ENCODE measurements at regions not wholly inside any gene's neighbourhood (a gene's known extent, or its start where the extent isn't known, plus 50 kb on each side); places are given as distances from the start of the nearest gene placed in this dataset.
"Not testable (repeated sequence)": the region's sequence is repeated elsewhere in the genome, so short reads cannot be mapped to it uniquely, and the experiment has no call there.

GRCh38 chr1:90864681-90865080, 147.6 kb upstream of the BARHL2 start:
- Histone ChIP-seq H3K9ac (ENCODE audit: low read length) (no peak overlapping the region), H3K4me3 (ENCODE audit: low read length) (no peak overlapping the region), H3K9me3 (ENCODE audit: control insufficient read depth, low read length) (no peaks in the 10 kb centered on the region), H3K4me1 (ENCODE audit: control insufficient read depth, insufficient read depth, low read length) (no peaks in the 10 kb centered on the region), H3K27me3 (replicated peaks; ENCODE audit: control insufficient read depth, insufficient read depth, low read length) (no peaks in the 10 kb centered on the region), H3K36me3 (ENCODE audit: control insufficient read depth, insufficient read depth, low read length, severe bottlenecking) (no peaks in the 10 kb centered on the region)
- no peak for DNase-seq (ENCODE audit: low read depth)

- H3K9ac ChIP-seq (ENCODE audit: low read length): no peak overlapping the region
- H3K36me3 ChIP-seq (ENCODE audit: control insufficient read depth, insufficient read depth, low read length, severe bottlenecking): no peaks in the 10 kb centered on the region
- no peaks in the 10 kb centered on the region for H3K4me1 ChIP-seq (ENCODE audit: control insufficient read depth, insufficient read depth, low read length)
- H3K4me3 ChIP-seq (ENCODE audit: low read length): no peak overlapping the region
- no peak for DNase-seq (ENCODE audit: low read depth)
- no peaks in the 10 kb centered on the region for H3K9me3 ChIP-seq (ENCODE audit: control insufficient read depth, low read length)
- no peaks in the 10 kb centered on the region for H3K27me3 ChIP-seq (replicated peaks; ENCODE audit: control insufficient read depth, insufficient read depth, low read length)
These were observed 145.7 kb upstream of the BARHL2 start for GRCh38 chr1:90862782-90863181.

- H3K27me3 ChIP-seq (replicated peaks; ENCODE audit: control insufficient read depth, insufficient read depth, low read length); H3K4me1 ChIP-seq (ENCODE audit: control insufficient read depth, insufficient read depth, low read length); H3K9ac ChIP-seq (ENCODE audit: low read length); DNase-seq (ENCODE audit: low read depth); H3K9me3 ChIP-seq (ENCODE audit: control insufficient read depth, low read length); H3K36me3 ChIP-seq (ENCODE audit: control insufficient read depth, insufficient read depth, low read length, severe bottlenecking); H3K4me3 ChIP-seq (ENCODE audit: low read length): not testable (repeated sequence)
These were observed 144.3 kb upstream of the BARHL2 start for GRCh38 chr1:90861421-90861820.

GRCh38 chr1:90856463-90857007, 139.4 kb upstream of the BARHL2 start:
- H3K9me3 ChIP-seq (ENCODE audit: control insufficient read depth, low read length): no peaks in the 10 kb centered on the region
- H3K36me3 ChIP-seq (ENCODE audit: control insufficient read depth, insufficient read depth, low read length, severe bottlenecking): no peaks in the 10 kb centered on the region
- H3K4me1 ChIP-seq (ENCODE audit: control insufficient read depth, insufficient read depth, low read length): peaks cover 6% of the 10 kb centered on the region
- no peak for DNase-seq (ENCODE audit: low read depth)
- no peak overlapping the region for H3K4me3 ChIP-seq (ENCODE audit: low read length)
- H3K27me3 ChIP-seq (replicated peaks; ENCODE audit: control insufficient read depth, insufficient read depth, low read length): peaks cover 7% of the 10 kb centered on the region
- H3K9ac ChIP-seq (ENCODE audit: low read length): no peak overlapping the region

GRCh38 chr1:90854397-90854924, 137.4 kb upstream of the BARHL2 start:
- no peak for DNase-seq (ENCODE audit: low read depth)
- H3K9me3 ChIP-seq (ENCODE audit: control insufficient read depth, low read length): no peaks in the 10 kb centered on the region
- no peak overlapping the region for H3K9ac ChIP-seq (ENCODE audit: low read length)
- H3K36me3 ChIP-seq (ENCODE audit: control insufficient read depth, insufficient read depth, low read length, severe bottlenecking): no peaks in the 10 kb centered on the region
- no peak overlapping the region for H3K4me3 ChIP-seq (ENCODE audit: low read length)
- H3K4me1 ChIP-seq (ENCODE audit: control insufficient read depth, insufficient read depth, low read length): peaks cover 6% of the 10 kb centered on the region
- peaks cover 7% of the 10 kb centered on the region for H3K27me3 ChIP-seq (replicated peaks; ENCODE audit: control insufficient read depth, insufficient read depth, low read length)

- no peak for DNase-seq (ENCODE audit: low read depth)
These were observed 134.6 kb upstream of the BARHL2 start for GRCh38 chr1:90851711-90852050.

GRCh38 chr1:90850898-90851710, 134.0 kb upstream of the BARHL2 start:
- peaks cover 3% of the 10 kb centered on the region for H3K4me1 ChIP-seq (ENCODE audit: control insufficient read depth, insufficient read depth, low read length)
- H3K36me3 ChIP-seq (ENCODE audit: control insufficient read depth, insufficient read depth, low read length, severe bottlenecking): no peaks in the 10 kb centered on the region
- no peaks in the 10 kb centered on the region for H3K9me3 ChIP-seq (ENCODE audit: control insufficient read depth, low read length)
- H3K9ac ChIP-seq (ENCODE audit: low read length): peak overlapping the region; percentile 86
- peak overlapping the region; percentile 95 for H3K4me3 ChIP-seq (ENCODE audit: low read length)
- peaks cover 7% of the 10 kb centered on the region for H3K27me3 ChIP-seq (replicated peaks; ENCODE audit: control insufficient read depth, insufficient read depth, low read length)
- DNase-seq (ENCODE audit: low read depth): peak; percentile 92

More at GRCh38 chr1:90851711-90852050, 134.6 kb upstream of the BARHL2 start:
- Histone ChIP-seq H3K4me3 (ENCODE audit: low read length) (peak overlapping the region; percentile 95), H3K9me3 (ENCODE audit: control insufficient read depth, low read length) (no peaks in the 10 kb centered on the region), H3K27me3 (replicated peaks; ENCODE audit: control insufficient read depth, insufficient read depth, low read length) (peaks cover 7% of the 10 kb centered on the region), H3K36me3 (ENCODE audit: control insufficient read depth, insufficient read depth, low read length, severe bottlenecking) (no peaks in the 10 kb centered on the region), H3K9ac (ENCODE audit: low read length) (peak overlapping the region; percentile 52), H3K4me1 (ENCODE audit: control insufficient read depth, insufficient read depth, low read length) (peaks cover 4% of the 10 kb centered on the region)

GRCh38 chr1:90850181-90850897, 133.2 kb upstream of the BARHL2 start:
- peak; percentile 47 for DNase-seq (ENCODE audit: low read depth)
- no peaks in the 10 kb centered on the region for H3K36me3 ChIP-seq (ENCODE audit: control insufficient read depth, insufficient read depth, low read length, severe bottlenecking)
- H3K9me3 ChIP-seq (ENCODE audit: control insufficient read depth, low read length): no peaks in the 10 kb centered on the region
- peaks cover 7% of the 10 kb centered on the region for H3K27me3 ChIP-seq (replicated peaks; ENCODE audit: control insufficient read depth, insufficient read depth, low read length)
- H3K4me3 ChIP-seq (ENCODE audit: low read length): peak overlapping the region; percentile 95
- H3K9ac ChIP-seq (ENCODE audit: low read length): peak overlapping the region; percentile 86
- peaks cover 3% of the 10 kb centered on the region for H3K4me1 ChIP-seq (ENCODE audit: control insufficient read depth, insufficient read depth, low read length)

- Histone ChIP-seq H3K9ac (ENCODE audit: low read length) (no peak overlapping the region), H3K27me3 (replicated peaks; ENCODE audit: control insufficient read depth, insufficient read depth, low read length) (no peaks in the 10 kb centered on the region), H3K9me3 (ENCODE audit: control insufficient read depth, low read length) (no peaks in the 10 kb centered on the region), H3K4me1 (ENCODE audit: control insufficient read depth, insufficient read depth, low read length) (no peaks in the 10 kb centered on the region), H3K36me3 (ENCODE audit: control insufficient read depth, insufficient read depth, low read length, severe bottlenecking) (no peaks in the 10 kb centered on the region), H3K4me3 (ENCODE audit: low read length) (no peak overlapping the region)
- DNase-seq (ENCODE audit: low read depth): no peak
These were observed 124.4 kb upstream of the BARHL2 start for GRCh38 chr1:90841473-90841872.

GRCh38 chr1:90840352-90840751, 123.2 kb upstream of the BARHL2 start:
- Histone ChIP-seq H3K4me3 (ENCODE audit: low read length) (no peak overlapping the region), H3K9ac (ENCODE audit: low read length) (no peak overlapping the region), H3K27me3 (replicated peaks; ENCODE audit: control insufficient read depth, insufficient read depth, low read length) (peaks cover 4% of the 10 kb centered on the region)

GRCh38 chr1:90839323-90839722, 122.2 kb upstream of the BARHL2 start:
- no peak overlapping the region for H3K4me3 ChIP-seq (ENCODE audit: low read length)
- DNase-seq (ENCODE audit: low read depth): no peak
- H3K4me1 ChIP-seq (ENCODE audit: control insufficient read depth, insufficient read depth, low read length): no peaks in the 10 kb centered on the region
- no peak overlapping the region for H3K9ac ChIP-seq (ENCODE audit: low read length)
- peaks cover 12% of the 10 kb centered on the region for H3K27me3 ChIP-seq (replicated peaks; ENCODE audit: control insufficient read depth, insufficient read depth, low read length)
- H3K9me3 ChIP-seq (ENCODE audit: control insufficient read depth, low read length): no peaks in the 10 kb centered on the region
- no peaks in the 10 kb centered on the region for H3K36me3 ChIP-seq (ENCODE audit: control insufficient read depth, insufficient read depth, low read length, severe bottlenecking)

More at GRCh38 chr1:90840352-90840751, 123.2 kb upstream of the BARHL2 start:
- Histone ChIP-seq H3K4me1 (ENCODE audit: control insufficient read depth, insufficient read depth, low read length) (no peaks in the 10 kb centered on the region), H3K9me3 (ENCODE audit: control insufficient read depth, low read length) (no peaks in the 10 kb centered on the region), H3K36me3 (ENCODE audit: control insufficient read depth, insufficient read depth, low read length, severe bottlenecking) (no peaks in the 10 kb centered on the region)
- no peak for DNase-seq (ENCODE audit: low read depth)
